NCI-H2081 treated with DMSO at 0.1 percent for 48 hours (cell line): ENCODE measurements at regions not wholly inside any gene's neighbourhood (a gene's known extent, or its start where the extent isn't known, plus 50 kb on each side); places are given as distances from the start of the nearest gene placed in this dataset.

ENCODE experiments used
- DNase-seq: peaks from one replicate; lab custom pipeline; 2025; lab: John Stamatoyannopoulos, UW

DNA sequence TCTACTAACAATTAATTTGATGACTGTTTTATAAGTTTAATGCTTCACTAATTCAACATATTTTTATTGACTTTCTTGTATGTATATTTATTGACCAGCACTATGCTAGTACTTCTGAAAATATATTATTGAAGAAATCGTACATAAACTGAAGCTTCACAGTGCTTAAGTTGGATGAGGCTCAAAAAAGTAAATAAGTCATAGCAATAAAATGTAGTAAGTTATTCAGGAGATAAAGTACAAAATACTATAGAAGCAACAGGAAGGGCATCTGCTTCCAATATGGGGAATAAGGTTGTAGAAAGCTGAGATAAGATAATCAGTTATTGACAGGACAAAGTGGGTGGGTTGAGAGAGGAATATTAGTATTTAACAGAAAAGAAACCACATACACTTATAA, 944.9 kb upstream of the MIR17HG start:
- DNase-seq: no peak

DNA sequence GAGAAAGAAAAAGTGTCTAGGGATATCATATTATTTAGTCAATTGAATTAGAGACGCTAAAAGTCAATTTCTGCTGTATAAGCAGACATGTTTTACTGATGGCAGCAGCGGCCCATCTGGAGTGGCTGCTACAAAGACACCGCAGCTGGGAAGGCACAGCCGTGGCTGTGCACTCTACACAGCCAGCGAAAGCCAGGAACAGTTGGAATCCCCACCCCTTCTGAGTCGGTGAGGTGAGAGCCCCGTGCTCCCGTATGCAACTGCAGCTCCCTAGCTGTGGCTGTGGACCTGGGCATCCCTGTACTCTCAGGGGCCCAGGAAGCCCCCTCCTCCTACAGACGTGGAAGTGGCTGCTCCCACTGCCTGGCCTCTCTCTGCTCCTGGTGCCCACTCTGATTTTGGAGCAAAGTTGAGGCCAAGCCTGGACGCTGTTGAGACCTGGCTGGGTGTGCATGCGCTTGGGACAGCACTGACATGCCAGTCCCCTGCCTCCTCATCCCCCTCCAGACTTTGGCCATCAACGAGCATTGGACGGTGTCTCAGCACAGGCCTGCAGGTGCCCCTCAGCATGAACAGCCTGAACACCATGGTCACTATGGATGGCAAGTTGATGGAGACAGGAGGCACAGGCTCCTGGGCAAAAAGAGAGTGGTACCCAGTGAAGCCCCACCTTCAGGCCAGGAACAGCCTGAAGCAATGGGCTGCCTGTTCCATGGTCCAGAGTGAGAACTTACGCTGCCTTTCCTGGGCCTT, 944.0 kb upstream of the MIR17HG start:
- no peak for DNase-seq

DNA sequence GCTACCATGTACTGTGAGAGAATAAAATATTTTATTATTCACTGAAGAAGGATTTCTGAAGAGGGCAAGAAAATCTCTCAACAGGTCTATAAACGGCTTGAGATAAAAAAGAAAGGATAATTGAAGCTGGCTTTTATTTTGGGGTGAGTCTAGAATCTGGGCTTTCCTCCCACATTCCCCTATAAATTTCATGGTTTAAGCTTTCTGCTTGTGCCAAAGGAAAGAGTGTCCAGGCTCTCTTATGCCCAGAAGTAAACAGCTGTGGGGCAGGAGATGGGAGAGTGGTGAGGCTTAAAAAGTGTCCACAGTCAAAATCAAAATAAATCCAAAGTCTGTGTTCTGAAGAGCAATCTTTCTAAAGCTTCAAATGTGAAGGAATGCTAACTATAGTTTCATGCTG, 942.2 kb upstream of the MIR17HG start:
- no peak for DNase-seq

DNA sequence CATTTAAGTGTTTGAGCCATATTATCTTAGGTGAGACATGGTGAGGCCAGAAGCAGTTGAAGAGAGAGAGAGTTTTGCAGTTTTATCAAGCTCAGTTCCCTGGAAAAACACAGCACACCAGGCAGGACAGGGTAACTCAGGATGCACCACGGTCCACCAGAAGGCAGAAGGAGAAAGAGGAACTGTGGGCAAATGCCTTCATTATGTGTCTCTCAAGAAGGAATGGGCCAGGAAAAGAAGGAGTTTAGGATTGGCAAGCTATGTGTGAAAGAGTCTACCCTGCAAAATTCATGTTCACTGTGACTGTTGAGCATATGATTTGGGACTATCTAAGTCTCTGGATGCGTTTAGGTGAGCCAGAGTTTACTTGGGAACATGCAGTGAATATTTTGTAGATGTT, 934.5 kb upstream of the MIR17HG start:
- DNase-seq: no peak

DNA sequence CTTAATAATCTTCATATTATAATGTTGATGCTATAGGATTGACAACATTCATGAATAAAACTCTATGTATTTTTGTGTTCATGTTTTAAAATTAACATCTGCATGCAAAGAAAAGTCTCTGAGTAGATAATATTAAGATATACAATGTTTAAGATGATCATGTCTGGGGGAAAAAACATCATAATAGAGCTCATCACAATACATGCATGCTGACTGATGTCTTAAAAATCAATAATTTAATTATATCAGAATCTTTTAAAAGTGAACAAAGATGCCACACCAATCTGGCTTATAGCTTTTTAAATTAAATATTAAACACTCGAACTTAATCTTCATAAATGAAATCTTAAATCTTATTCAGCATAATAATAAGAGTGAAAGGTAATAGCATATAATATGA, 933.9 kb upstream of the MIR17HG start:
- no peak for DNase-seq

DNA sequence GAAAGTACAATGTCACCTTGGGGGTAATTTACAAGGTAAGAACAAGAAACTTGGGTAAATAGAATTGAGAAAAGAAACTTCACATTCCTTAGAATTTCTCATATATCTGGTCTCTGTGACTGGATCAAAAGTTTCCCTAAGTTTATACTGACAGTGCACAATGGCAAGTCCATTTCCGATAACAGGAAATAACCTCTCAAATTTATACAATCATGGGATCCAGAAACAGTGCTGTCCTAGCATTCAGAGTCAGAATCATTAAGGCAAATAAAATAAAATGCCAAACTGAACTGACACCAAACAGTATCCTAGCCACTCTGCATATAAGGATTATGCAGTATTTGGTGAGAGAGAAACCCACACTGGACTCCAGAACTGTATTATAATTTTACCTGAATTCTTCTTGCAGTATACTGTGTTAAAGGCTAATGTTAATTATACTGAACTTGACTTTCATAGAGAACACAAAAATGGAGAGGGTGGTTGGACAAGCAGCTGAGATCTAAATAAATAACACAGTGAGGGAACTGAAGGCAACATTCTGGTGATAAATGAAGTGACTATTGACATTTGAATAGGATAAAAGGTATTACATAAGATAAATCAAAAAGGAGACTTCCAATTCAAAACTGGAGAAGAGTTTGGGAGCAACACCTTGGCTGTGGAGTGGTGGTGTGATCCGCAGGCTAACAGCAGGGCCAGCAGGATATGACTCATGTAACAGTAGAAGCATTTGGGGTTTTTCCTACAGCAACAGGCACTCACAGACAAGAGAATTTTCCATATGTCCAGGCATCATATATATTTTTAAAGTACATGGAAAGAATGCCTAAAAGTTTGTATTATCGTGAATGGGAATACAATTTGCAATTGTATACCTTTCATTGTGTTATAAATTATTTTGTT, 932.5 kb upstream of the MIR17HG start:
- DNase-seq: no peak

DNA sequence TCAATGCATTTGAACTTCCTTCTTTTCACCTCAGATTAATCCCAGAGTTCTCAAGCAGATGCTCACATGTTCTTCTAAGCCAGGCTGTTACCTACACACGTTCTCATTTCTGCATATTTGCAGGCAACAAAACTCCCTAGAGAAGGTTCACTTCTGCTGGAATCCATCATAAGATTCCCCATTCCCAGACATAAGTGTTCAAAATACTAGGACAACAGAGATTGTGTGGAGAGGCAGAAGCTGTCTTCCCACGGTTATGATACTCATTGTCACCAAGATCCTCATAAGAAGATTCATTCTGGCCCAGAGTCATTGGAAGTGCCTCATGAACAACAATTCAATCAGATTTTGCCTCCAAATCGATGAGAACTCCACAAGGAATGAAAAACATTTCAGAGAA, 931.6 kb upstream of the MIR17HG start:
- no peak for DNase-seq

DNA sequence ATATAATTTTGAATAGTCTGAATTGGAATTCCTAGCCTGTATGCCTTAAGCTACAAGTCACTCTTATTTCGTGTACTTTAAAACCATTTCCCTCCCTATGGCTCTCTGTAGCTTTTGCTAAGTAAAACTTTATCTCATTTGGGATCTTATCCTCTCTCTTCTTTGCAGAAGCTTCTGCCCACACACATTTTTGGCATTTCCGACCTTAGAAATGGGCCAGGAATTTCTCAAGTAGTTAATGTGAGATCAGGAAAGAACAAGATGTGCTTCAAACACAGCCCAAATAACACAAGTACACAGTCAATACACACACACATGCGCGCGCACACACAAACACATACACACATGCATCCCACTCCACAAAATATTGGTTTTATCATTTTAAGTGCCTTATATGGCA, 931.0 kb upstream of the MIR17HG start:
- no peak for DNase-seq

DNA sequence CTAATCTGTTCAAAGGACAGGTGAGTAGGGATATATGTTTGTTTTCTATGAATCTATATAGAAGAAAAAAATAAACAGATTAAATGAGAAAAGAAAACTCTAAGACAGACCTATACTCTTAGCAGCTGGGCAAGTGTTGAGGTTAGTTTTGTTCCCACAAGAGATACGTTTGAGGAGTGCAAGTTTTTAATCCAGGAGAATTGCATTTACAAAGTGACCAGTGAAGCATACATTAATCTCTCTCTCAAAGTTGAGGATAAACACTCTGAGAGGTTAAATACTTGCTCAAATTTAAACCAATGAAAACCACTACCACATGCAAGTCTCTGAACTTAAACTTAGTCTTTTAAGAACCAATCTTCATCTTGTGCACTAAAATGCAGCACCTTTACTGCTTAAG, 930.5 kb upstream of the MIR17HG start:
- no peak for DNase-seq

DNA sequence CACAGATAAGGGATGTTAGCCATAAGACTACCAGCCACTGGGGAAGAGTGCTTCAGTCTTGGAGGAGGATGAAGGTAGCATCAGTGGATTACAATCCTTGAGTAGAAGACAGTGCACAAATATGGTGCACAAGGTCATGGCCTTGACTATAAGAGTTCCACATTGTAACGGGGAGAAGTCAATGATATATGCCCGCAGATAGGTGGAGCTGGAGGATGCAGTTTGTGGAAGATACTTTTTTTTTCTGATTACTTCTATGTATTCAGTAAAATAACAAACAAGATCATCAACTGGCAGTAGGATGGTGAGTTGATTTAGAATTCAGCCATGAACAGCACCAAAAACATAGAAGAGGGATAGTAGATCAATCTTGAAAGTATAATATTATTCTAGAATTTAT, 926.8 kb upstream of the MIR17HG start:
- no peak for DNase-seq

DNA sequence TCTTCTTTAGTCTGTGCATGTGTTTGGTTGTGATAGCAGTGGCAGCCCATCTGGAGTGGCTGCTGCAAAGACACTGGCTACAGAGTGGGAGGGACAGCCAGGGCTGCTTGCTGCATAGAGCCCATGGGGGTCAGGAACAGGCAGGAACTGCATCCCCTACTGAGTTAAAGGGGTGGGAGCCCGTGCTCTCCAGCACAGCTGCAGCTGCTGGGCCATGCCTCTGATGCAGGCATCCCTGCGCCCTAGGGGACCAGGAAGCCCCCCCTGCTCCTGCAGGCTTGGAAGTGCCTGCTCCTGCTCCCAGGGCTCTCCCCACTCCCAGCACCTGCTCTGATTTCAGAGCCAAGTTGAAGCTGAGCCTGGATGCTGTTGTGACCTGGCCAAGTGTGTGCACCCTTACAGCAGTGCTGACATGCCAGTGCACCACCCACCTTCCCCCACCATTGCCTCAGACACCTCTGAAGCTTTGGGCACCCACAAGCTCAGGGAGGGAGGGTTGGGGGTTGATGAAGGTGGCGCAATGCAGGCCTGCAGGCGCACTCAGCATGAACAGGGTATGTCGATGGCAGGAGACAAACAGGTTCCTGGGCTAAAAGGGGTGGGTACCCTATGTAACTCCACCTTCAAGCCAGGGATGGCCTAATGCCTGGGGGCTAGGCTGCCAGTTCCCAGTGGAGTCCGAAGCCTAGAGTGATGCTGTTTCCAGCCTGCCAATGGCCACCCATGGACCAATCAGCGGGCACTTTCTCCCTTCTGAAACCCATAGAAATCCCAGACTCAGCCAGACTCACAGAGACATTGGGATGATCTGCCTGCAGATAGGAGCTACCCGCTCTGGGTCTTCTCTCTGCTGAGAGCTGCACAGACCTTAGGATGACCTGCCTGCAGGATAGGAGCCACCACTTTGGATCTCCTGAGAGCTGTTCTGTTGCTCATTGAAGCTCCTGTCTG, 919.9 kb upstream of the MIR17HG start:
- no peak for DNase-seq

DNA sequence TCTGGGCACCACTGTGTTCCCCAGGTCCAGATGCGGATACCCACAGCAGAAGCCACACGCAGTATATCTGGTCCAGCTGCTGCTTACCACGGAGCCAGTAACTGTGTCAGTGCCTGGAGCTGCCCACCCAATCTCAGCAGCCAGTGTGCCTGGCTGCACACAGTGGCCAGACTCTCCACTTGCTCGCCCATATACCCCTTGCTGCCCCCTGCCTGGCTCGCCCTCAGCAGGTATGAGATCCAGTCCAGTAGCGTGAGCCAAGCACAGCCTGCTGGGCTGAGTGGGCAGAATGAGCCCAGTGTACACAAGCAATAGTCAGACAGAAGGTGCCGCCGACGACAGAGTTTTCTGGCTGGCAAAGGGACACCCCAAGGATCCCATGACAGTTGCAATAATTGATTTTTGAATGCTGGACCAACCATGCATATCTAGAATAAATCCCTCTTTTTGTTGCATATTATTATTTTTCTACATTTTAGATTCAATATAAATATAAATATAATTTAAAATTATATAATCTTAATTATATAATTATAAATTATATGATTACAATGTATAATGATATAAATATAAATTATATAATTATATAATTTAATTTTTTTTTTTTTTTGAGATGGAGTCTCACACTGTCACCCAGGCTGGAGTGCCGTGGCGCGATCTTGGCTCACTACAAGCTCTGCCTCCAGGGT, 918.8 kb upstream of the MIR17HG start:
- DNase-seq: no peak

DNA sequence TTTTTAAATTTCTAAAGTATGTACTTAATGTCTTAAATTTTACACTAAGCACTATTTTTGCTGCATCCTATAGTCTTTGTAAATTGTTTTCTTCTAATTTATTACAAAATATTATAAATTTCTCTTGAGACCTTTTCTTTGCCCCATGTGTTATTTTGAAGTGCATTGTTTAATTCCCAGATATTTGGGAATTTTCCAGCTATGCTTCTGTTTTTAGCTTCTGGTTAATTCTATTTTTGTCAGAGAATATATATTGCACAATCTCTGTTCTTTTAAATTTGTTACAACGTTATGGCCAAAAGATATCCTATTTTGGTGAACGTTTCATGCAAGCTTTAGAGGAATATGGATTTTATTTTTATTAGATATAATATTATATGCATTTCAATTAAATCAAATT, 917.4 kb upstream of the MIR17HG start:
- no peak for DNase-seq

DNA sequence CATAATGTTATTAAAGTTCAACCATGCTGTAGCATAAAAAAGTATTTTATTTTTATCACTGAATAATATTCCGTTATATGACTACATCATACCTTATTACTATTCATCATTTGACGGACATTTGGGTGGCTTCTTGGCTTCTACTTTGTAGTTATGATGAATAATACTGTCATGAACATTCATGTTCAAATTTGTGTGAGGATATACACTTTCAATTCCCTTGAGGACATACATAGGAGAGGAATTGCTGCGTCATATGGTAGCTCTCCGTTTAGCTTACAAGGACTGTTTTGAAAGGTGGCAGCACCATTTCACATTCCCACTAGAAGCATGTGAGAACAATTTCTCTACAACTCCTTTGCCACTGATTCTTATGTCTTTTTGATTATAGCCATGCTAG, 910.8 kb upstream of the MIR17HG start:
- DNase-seq: no peak

DNA sequence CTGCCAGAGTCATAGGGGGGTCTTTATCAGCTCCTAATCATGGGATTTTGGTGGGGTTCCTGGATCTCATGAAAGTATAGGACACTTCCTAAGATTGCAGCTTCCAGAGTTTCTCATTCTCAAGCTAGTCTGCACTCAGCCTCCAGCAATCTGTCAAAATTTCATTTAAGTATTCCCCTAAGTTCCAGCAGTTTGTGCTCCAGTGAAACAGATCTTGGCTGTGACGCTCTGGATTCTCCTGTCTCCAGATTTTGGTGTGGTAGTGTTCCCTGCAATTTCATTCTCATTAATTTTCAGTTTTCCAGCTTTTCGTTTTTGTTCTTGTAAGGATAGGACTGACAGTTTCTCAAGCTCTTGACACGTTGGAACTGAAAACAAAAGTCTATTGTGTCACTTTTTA, 908.9 kb upstream of the MIR17HG start:
- DNase-seq: no peak

DNA sequence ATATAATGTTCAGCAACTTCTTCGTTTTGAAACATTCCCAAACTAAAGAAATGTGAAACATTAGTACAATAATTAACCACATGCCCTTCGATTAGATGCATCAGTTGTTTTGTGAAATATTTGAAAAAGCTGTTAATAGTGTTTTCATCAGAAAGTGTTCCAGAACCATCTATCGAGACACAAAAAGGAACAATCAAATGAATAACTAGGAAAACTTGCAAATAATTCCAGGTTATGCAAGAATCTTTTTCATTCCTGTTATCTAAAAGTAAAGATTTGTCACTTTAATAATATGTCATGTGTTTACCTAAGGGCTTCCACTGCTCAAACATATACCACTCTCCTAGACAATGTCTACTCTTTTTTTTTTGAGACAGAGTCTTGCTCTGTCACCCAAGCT, 904.2 kb upstream of the MIR17HG start:
- no peak for DNase-seq

DNA sequence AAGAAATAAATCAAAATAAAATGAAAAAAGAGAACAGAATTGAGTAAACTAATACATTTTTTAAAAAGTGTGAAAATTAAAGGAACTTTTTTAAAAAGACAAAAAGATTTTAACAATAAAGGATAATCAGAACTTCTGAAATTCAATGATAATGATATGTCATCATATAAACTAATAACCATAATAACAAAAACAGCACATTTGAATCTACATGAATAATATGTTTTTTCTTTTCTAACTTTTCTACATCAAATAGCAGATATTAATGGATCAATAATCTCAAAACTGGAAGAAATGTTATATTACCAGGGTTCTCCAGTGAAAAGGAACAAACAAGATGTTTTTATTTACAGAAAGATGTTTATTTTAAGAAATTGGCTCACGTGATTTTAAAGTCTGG, 903.3 kb upstream of the MIR17HG start:
- no peak for DNase-seq

DNA sequence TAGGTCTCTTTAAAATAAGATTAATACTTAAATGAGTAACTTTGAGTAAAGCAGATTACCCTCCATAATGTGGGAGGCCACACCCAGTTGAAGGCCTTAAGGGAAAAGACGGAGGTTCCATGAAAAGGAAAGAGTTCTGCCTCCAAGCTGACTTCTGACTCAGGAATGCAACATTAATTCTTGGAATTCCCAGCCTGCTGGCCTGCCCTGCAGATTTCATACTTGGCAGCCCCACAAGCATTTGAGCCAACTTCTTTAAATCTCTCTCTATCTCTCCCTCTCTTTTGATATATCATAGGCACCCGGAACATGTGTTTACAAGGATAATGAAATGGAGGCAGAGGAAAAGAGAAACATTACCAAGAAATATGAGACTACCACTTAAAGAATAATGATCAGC, 902.3 kb upstream of the MIR17HG start:
- no peak for DNase-seq

DNA sequence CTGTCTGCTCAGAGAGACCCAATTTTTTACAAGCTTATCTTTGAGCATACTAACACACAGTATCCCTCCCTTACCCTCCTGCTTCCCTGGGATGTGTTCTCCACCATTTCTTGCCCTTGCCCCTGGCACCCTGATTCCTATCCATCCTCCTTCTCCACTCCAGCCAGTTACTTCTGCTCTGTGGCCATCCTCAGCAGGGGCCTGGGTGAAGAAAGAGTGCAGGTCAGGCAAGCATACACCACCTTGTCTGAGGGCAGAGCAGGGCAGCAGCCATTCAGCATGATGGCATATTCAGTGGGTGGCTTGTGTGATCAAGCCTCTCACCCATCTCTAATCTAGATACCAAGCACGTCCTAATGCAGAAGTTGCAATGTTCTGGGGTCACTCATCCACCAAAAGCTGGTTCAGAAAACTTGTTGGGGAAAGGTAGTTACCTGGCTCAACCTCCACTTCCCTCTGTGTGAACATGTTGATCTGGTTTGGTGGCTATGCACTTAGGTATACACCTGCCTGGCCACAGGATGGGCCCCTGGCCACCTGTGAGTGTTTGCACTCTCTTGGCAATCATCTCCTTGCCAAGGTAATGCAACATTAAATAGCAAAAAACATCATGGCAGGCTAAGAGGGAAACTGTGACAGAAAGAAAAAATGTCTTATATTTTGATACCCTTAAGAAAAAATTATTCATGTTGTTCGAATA, 900.3 kb upstream of the MIR17HG start:
- no peak for DNase-seq

DNA sequence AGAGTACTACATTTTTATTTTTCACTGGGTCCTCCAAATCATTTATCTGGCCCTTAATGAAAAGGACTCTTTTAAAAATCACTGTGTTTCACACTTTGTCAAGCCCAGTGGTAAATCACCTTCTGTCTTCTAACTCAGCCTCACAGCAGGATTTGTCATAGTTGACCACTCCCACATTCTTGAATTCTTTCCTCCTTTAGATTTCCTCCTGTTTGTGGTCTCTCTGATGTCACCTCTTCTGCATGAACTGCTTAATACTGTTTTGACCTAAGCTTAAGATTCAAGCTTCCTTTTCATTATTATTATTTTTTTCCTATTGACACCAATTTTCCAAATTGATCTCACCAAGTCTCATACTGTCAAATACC, 899.8 kb upstream of the MIR17HG start:
- no peak for DNase-seq

DNA sequence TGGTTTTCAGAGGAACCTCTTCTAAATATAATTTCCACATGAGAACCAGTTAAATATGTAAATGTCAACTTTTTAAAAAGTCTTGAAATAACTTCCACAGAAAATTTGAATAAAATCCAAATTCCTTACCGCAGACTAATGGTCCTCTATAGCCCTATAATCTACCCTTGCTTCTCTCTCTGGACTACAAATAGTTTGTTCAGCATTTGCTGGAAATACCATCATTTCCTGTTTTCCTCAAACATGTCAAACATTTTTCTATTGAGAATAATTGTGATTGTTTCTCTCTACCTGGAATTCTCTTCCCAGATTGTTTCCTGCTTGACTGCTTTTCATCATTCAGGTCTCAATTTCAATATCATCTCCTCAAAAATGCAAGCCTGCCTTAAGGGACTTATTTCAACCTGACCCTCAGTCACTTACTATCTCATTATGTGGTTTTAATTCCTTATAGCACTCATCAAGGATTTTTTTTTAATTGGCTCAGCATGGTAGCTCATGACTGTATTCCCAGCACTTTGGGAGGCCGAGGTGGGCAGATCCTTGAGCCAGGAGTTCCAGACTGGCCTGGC, 898.9 kb upstream of the MIR17HG start:
- DNase-seq: no peak
